ENCODE measurements at regions not wholly inside any gene's neighbourhood (a gene's known extent, or its start where the extent isn't known, plus 50 kb on each side); places are given as distances from the start of the nearest gene placed in this dataset.
"Not testable (repeated sequence)": the region's sequence is repeated elsewhere in the genome, so short reads cannot be mapped to it uniquely, and the experiment has no call there.

DNA sequence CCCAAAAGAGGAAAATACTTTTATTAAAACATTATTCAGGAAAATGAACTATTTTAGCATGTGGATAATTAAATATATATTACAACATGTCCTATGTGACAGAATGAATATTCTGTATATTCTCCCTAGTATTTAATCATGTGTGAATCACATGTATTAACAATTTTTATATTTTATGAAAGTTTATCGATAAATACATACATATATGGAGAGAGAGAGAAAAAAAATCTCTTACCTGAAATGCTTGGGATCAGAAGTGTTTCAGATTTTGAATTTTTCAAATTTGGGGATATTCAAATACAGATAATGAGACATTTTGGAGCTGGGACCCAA lies 228.6 kb upstream of the RBBP8 start:
- no peak for DNase-seq

GRCh38 chr18:22705328-22705727 lies 227.8 kb upstream of the RBBP8 start:
- no peak for DNase-seq

DNA sequence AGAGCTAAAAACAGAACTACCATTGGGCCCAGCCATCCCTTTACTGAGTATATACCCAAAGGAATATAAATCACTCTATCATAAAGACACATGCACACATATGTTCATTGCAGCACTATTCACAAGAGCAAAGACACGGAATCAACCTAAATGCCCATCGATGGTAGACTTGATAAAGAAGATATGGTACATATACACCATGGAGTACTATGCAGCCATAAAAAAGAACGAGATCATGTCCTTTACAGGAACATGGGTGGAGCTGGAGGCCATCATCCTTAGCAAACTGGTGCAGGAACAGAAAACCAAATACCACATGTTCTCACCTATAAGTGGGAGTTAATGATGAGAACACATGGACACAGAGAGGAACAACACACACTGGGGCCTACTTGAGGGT lies 227.1 kb upstream of the RBBP8 start:
- not testable (repeated sequence) for DNase-seq

GRCh38 chr18:22709288-22710060 lies 223.7 kb upstream of the RBBP8 start:
- DNase-seq = no peak

DNA sequence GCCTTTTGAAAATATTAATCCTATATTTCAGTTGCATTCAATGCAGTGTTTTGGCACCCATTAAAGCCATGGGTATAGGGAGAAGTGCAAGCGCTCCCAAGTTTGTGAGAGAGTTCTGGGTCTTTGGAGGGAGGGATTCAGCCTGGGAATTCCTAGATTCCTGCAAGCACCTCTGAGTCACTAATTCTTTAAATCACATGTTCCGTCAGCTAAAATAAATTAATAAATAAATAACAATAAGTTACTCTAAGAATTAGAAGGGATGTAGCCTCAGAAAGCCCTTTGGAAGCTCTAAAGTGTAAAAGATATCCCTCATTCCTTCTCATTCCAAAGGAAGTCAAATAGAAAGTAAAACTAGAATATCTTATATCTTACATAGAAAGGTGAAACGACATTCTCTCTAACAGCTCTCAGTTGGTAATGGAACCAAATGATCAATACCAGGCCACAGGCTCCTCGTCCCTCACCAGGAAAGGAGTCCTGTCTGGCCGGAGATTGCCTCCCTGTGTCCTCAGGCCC lies 222.4 kb upstream of the RBBP8 start:
- DNase-seq = no peak

DNA sequence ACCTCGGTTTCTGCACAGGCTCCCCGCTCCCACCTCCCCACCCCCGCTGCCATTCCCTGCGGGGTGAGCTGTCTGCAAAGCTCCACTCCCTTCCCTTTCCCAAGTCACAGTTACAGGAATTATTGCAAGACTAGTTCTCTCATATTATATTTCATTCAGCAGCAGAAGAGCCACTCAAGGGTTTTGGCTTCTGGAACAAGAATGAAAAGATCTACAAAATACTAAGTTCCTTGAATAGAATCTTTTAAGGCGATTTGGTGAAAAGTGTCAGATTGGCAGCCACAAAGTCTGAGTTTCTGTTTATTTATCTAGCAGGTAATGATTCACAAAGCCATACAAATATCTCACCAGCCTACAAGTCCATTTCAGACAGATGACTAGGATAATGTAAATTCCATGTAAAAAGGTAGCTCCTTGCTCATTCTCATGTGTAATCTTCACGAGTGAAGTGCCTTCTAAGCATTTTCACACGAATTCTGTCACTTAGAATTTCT lies 221.9 kb upstream of the RBBP8 start:
- DNase-seq = no peak

DNA sequence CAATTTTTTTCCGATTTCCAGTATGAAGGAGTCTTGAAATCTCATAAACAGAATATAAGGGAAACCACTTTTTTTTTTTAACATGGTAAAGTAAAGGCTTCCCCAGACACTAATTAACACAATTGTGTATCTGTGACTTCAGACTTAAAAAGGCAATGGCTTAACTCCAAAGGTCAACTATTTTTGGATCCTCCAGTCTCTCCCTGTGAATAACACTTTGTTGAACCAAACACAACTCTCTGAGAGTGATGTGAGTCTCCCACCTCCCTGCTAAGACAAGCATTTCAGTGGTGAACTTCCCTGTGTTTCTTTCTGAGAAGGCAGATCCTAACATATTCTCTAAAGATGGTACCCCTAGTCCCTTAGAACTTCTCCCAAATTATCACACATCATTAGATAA lies 219.6 kb upstream of the RBBP8 start:
- DNase-seq = no peak

DNA sequence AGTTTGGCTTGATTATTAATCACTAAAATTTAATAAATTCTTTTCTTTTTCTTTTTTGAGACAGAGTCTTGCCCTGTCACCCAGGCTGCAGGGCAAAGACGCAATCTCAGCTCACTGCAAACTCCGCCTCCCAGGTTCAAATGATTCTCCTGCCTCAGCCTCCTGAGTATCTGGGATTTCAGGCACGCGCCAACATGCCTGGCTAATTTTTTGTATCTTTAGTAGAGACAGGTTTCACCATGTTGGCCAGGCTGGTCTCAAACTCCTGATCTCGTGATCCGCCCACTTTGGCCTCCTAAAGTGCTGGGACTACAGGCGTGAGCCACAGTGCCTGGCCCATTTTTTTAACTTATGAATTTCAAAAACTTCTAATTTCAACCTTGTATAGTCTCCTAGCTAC lies 215.6 kb upstream of the RBBP8 start:
- DNase-seq = not testable (repeated sequence)

DNA sequence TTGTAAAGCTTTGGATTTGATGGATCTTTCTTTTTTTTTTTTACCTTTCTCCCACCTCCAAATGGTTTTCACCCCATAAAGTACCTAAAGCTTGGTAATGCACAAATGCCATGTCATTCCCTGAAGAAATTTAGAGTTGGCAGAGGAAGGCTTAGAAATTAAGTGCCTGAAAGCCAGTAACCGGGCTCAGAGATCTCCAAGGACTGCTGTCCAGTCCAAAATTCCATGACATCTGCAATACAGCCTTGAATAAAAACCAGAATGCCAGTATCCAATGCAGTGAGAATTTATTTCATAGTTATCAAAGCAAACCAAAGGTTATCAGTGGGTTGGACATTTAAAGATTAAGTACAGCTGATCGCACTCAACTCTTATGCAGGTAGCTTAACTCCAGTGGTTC lies 209.9 kb upstream of the RBBP8 start:
- DNase-seq = no peak

GRCh38 chr18:22723773-22724172 lies 209.4 kb upstream of the RBBP8 start:
- DNase-seq = no peak

DNA sequence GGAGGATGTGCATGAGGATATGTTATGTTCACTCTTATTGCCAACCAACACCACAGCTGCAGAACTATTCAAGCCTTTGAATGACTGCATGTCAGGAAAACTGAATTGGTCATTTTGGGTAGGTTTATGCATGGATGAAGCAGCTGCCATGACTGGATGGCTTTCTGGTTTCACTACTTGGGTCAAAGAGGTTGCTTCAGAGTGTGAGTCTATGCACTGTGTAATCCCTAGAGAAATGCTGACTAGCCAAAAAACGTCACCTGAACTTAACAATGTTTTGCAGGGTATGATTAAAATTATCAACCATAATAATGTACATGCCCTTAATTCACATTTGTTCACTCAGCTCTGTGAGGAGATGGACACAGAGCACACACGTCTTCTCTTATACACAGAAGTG lies 206.7 kb upstream of the RBBP8 start:
- no peak for DNase-seq

- DNase-seq = no peak
Observed at GRCh38 chr18:22728016-22728415, 205.1 kb upstream of the RBBP8 start.

GRCh38 chr18:22728481-22729105 lies 204.5 kb upstream of the RBBP8 start:
- DNase-seq = no peak

GRCh38 chr18:22731398-22731797 lies 201.7 kb upstream of the RBBP8 start:
- no peak for DNase-seq

- DNase-seq = no peak
Observed at GRCh38 chr18:22734105-22734661, 198.9 kb upstream of the RBBP8 start.

- no peak for DNase-seq
Observed at GRCh38 chr18:22734791-22735627, 198.1 kb upstream of the RBBP8 start.

DNA sequence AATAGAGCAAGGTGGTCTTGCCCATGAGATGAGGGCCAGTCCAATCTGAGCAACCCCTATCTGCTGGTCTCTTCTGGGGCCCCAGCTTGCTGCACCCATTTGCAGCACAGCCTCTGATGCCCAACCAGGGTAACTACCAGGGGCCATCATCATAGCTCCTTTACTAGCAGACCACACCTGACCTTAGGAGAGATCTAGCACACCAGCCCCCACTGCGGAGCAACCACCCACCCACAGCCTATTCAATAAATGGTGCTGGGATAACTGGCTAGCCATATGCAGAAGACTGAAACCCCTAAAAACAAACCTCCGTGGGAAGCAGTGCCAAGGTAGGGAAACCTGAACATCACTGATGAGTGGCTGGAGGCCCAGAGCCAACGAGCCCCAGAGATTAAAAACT lies 196.1 kb upstream of the RBBP8 start:
- no peak for DNase-seq

DNA sequence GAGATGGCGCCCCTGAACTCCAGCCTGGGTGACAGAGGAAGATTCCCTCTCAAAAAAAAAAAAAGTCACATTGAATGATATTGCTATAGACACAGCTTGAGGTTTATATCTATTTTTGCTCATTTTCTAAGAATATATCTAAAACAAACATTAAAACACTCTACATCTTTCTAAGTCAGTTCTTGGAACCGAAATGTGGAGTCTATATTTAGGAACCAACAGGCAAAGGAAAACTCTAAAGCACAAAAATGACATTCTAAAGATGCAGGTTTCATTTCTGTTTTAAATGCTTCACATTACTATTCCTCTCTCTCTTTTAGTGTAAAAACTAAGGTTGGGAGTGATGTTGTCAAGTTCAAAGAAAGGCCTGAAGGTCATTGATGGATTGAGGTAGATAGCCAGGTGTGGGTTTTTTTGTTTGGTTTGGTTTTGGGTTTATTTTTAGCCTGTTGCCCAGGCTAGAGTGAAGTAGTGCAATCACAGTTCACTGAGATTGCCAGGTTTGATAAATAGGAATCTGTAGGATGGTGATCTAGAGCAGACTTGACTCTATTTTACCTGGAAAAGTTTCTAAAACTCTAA lies 194.0 kb upstream of the RBBP8 start:
- no peak for DNase-seq

DNA sequence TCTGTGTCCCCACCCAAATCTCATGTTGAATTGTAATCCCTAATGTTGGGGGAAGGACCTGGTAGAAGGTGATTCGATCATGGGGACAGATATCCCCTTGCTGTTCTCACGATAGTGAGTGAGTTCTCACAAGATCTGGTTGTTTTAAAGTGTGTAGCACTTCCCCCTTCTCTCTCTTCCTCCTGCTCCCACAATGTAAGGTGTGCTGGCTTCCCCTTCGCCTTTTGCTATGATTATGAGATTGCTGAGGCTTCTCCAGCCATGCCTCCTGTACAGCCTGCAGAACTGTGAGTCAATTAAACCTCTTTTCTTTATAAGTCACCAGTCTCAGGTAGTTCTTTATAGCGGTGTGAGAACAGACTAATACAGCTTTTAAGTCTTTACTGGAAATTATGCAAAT lies 193.3 kb upstream of the RBBP8 start:
- no peak for DNase-seq

- DNase-seq = no peak
Observed at GRCh38 chr18:22741318-22741717, 191.8 kb upstream of the RBBP8 start.

- DNase-seq = no peak
Observed at GRCh38 chr18:22742409-22742808, 190.7 kb upstream of the RBBP8 start.

DNA sequence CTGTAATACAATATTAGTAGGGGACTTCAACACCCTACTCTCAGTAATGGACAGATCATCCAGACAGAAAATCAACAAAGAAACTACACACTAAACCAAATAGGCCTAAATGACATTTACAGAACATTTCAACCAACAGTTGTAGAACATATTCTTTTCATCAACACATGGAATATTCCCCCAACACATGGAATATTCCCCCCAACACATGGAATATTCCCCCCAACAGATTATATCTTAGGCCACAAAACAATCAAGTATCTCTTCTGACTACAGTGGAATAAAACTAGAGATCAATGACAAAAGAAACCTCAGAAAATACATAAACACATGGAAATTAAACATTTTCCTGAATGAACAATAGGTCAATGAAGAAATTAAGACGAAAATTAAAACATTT lies 187.2 kb upstream of the RBBP8 start:
- no peak for DNase-seq

DNA sequence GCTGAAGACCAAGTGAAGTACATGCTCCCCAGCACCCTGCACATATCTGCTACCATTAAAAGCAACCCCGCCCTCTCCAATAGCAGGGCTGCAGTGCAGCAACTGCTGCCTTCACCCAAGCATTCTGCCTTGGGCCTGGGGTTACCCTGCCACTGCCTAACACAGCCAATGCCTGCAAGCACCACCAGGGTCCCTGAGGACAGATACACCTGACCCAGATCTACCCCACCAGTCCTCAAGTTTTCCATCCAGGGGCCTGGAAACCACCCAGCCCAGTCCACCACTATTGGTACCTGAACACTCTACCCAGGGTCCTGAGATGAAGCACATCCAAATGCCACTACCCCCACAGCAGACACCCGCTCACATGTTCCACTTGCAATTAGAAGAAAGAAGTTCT lies 181.1 kb upstream of the RBBP8 start:
- no peak for DNase-seq

Data from stimulated activated CD4-positive, alpha-beta T cell treated with anti-CD3 and anti-CD28 coated beads, Interleukin-15, amount 100 ng/mL, for 24 hours (primary cell).